HepG2 (cell line): ENCODE measurements at regions not wholly inside any gene's neighbourhood (a gene's known extent, or its start where the extent isn't known, plus 50 kb on each side); places are given as distances from the start of the nearest gene placed in this dataset.
A peak's percentile ranks its signal among the peaks of the same experiment; 100 is the strongest.

ENCODE experiments used
- CEBPB ChIP-seq: IDR thresholded peaks from 2 replicates; pipeline ENCODE4 v1.6.1; 2011; ENCODE audit warnings: low read depth, low read length, improper control_type of control experiment, borderline replicate concordance
- GMEB2 ChIP-seq: IDR thresholded peaks from 2 replicates; pipeline ENCODE4 v1.6.1; 2016; ENCODE audit warnings: missing biosample characterization, missing genetic modification reagents, low read depth
- HNF4G ChIP-seq, 2 experiments: sonication (generic) in 1 of 2; formaldehyde crosslinking in 1 of 2; IDR thresholded peaks; 2 replicates each; pipeline versions ENCODE4 v1.4.0 to v1.6.1; 2011 to 2020; ENCODE audit warnings: borderline replicate concordance in 2 of 2, low read depth in 2 of 2, mild to moderate bottlenecking in 2 of 2, low read length in 1 of 2, missing genetic modification reagents in 1 of 2, moderate library complexity in 1 of 2
- MEIS2 ChIP-seq: sonication (generic); formaldehyde crosslinking; IDR thresholded peaks from 2 replicates; pipeline ENCODE4 v1.9.0; 2021; ENCODE audit warnings: mild to moderate bottlenecking, missing genetic modification reagents
- RAD21 ChIP-seq: fragments of 450-650 bp; formaldehyde crosslinking; IDR thresholded peaks from 2 replicates; pipeline ENCODE4 v1.5.0; 2020; ENCODE audit warnings: mild to moderate bottlenecking
- ZFX ChIP-seq: sonication (generic); formaldehyde crosslinking; IDR thresholded peaks from 2 replicates; pipeline ENCODE4 v1.4.0; 2020; ENCODE audit warnings: mild to moderate bottlenecking, low read depth, missing genetic modification reagents, moderate library complexity
- ZNF160 ChIP-seq: sonication (generic); formaldehyde crosslinking; IDR thresholded peaks from 2 replicates; pipeline ENCODE4 v1.8.0; 2022; ENCODE audit warnings: mild to moderate bottlenecking, inconsistent platforms, missing genetic modification reagents
- ZNF574 ChIP-seq: sonication (generic); formaldehyde crosslinking; IDR thresholded peaks from 2 replicates; pipeline ENCODE4 v1.4.0; 2020; ENCODE audit warnings: missing genetic modification reagents
- ZNF709 ChIP-seq: sonication (generic); formaldehyde crosslinking; IDR thresholded peaks from 2 replicates; pipeline ENCODE4 v1.5.0; 2020; ENCODE audit warnings: mild to moderate bottlenecking, missing genetic modification reagents
- ZNF883 ChIP-seq: sonication (generic); formaldehyde crosslinking; IDR thresholded peaks from 2 replicates; pipeline ENCODE4 v1.5.1; 2020; ENCODE audit warnings: mild to moderate bottlenecking, missing genetic modification reagents; ENCODE audit errors: not compliant biosample characterization
- TF ChIP-seq, protein P1 (sequence below): sonication (generic); formaldehyde crosslinking; conservative IDR thresholded peaks from 2 replicates; pipeline ENCODE4 v1.8.0; 2022; ENCODE audit warnings: mild to moderate bottlenecking, moderate library complexity, missing genetic modification reagents
- TF ChIP-seq, protein P2 (sequence below): sonication (generic); formaldehyde crosslinking; IDR thresholded peaks from 2 replicates; pipeline ENCODE4 v1.4.0; 2020; ENCODE audit warnings: mild to moderate bottlenecking, missing genetic modification reagents

DNA sequence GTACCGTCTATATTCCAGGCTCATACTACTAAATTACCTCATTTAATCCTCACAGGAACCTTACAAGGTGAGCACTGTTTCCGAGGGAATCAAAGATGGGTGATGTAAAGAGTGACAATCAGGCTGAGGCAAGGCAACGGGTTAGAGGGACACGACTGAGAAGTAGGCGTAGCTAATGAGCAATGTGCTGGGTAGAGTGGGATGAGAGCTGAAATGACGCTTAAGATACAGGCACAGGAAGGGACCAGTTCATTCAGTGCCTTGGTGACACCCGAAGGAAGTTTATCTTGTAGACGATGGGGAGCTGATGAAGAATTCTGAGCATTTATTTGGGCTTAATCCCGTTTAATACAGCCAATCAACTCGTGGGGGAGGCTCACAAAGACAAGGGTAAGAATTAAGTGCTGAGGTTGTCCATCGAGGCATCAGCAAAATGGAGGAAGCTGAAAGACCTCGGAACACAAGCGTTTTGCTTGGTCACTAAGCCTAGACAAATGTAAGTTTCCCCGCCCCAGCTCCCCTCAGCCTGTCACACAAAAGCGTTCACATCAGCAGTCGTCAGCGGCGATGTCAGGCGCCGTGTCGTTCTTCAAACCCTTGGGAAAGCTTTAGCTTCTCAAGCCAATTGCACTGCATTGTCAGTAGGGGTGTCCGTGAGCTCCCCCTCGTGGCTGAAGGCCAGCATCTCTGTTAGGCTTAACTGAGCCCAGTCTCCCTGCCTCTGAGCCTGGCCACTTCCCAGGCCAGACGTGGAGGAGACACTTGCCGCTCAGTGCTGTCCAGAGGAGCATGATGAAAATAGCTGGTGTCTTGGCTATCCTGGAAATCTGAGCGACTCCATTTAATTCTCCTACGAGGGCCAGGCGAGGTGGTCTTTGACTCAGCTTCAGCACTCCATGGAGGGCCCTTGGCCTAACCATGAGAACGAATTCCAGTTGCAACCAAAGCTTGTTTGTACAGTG is 288.5 kb upstream of the G2E3 start (continued):
- TF ChIP-seq ZNF574 (CRISPR knock-in tag): peak; percentile 72; the same call in 1 of the 2 replicates
- peak; percentile 74 for TF ChIP-seq ZNF883 (CRISPR knock-in tag)
- no peak for TF ChIP-seq ZNF709 (CRISPR knock-in tag)
- 0 out of 2 replicates have a peak, but pooled peaks have one; percentile 0 for TF ChIP-seq CEBPB
- TF ChIP-seq MEIS2 (CRISPR knock-in tag): no peak; the same call in 1 of the 2 replicates
- peak; percentile 80; the same call in 1 of the 2 replicates for TF ChIP-seq RAD21 (CRISPR knock-in tag)
- TF ChIP-seq, protein P1, sequence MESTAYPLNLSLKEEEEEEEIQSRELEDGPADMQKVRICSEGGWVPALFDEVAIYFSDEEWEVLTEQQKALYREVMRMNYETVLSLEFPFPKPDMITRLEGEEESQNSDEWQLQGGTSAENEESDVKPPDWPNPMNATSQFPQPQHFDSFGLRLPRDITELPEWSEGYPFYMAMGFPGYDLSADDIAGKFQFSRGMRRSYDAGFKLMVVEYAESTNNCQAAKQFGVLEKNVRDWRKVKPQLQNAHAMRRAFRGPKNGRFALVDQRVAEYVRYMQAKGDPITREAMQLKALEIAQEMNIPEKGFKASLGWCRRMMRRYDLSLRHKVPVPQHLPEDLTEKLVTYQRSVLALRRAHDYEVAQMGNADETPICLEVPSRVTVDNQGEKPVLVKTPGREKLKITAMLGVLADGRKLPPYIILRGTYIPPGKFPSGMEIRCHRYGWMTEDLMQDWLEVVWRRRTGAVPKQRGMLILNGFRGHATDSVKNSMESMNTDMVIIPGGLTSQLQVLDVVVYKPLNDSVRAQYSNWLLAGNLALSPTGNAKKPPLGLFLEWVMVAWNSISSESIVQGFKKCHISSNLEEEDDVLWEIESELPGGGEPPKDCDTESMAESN (CRISPR knock-in tag): peak; percentile 53; the same call in 1 of the 2 replicates
- no peak for TF ChIP-seq HNF4G (IDR thresholded peaks at IDR 0.05; ENCODE audit: borderline replicate concordance, low read depth, low read length)
- no peak for TF ChIP-seq HNF4G (CRISPR knock-in tag; IDR thresholded peaks at IDR 0.05; ENCODE audit: borderline replicate concordance, low read depth)
- no peak for TF ChIP-seq GMEB2 (CRISPR knock-in tag)
- peak; percentile 39; the same call in 1 of the 2 replicates for TF ChIP-seq ZFX (CRISPR knock-in tag)
- TF ChIP-seq, protein P2, sequence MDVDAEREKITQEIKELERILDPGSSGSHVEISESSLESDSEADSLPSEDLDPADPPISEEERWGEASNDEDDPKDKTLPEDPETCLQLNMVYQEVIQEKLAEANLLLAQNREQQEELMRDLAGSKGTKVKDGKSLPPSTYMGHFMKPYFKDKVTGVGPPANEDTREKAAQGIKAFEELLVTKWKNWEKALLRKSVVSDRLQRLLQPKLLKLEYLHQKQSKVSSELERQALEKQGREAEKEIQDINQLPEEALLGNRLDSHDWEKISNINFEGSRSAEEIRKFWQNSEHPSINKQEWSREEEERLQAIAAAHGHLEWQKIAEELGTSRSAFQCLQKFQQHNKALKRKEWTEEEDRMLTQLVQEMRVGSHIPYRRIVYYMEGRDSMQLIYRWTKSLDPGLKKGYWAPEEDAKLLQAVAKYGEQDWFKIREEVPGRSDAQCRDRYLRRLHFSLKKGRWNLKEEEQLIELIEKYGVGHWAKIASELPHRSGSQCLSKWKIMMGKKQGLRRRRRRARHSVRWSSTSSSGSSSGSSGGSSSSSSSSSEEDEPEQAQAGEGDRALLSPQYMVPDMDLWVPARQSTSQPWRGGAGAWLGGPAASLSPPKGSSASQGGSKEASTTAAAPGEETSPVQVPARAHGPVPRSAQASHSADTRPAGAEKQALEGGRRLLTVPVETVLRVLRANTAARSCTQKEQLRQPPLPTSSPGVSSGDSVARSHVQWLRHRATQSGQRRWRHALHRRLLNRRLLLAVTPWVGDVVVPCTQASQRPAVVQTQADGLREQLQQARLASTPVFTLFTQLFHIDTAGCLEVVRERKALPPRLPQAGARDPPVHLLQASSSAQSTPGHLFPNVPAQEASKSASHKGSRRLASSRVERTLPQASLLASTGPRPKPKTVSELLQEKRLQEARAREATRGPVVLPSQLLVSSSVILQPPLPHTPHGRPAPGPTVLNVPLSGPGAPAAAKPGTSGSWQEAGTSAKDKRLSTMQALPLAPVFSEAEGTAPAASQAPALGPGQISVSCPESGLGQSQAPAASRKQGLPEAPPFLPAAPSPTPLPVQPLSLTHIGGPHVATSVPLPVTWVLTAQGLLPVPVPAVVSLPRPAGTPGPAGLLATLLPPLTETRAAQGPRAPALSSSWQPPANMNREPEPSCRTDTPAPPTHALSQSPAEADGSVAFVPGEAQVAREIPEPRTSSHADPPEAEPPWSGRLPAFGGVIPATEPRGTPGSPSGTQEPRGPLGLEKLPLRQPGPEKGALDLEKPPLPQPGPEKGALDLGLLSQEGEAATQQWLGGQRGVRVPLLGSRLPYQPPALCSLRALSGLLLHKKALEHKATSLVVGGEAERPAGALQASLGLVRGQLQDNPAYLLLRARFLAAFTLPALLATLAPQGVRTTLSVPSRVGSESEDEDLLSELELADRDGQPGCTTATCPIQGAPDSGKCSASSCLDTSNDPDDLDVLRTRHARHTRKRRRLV: no peak
- no peak; the same call in 1 of the 2 replicates for TF ChIP-seq ZNF160 (CRISPR knock-in tag)
